NCI-H146 (cell line): ENCODE measurements at regions not wholly inside any gene's neighbourhood (a gene's known extent, or its start where the extent isn't known, plus 50 kb on each side); places are given as distances from the start of the nearest gene placed in this dataset.
"Not testable (repeated sequence)": the region's sequence is repeated elsewhere in the genome, so short reads cannot be mapped to it uniquely, and the experiment has no call there.

Source experiments
- DNase-seq: peaks from one replicate; lab custom pipeline; 2025; lab: John Stamatoyannopoulos, UW

GRCh38 chr9:104269996-104270963 is 176.2 kb downstream of the SMC2 start:
- no peak for DNase-seq

GRCh38 chr9:104276709-104277245 is 182.7 kb downstream of the SMC2 start:
- DNase-seq = no peak

- DNase-seq = no peak
Observed at GRCh38 chr9:104278929-104279496, 184.9 kb downstream of the SMC2 start.

- DNase-seq = no peak
Observed at GRCh38 chr9:104279535-104280177, 185.5 kb downstream of the SMC2 start.

- DNase-seq = no peak
Observed at GRCh38 chr9:104280178-104280560, 186.1 kb downstream of the SMC2 start.

- no peak for DNase-seq
Observed at GRCh38 chr9:104280711-104281110, 186.6 kb downstream of the SMC2 start.

- no peak for DNase-seq
Observed at GRCh38 chr9:104286187-104286586, 192.1 kb downstream of the SMC2 start.

GRCh38 chr9:104286799-104287198 is 192.7 kb downstream of the SMC2 start:
- no peak for DNase-seq

GRCh38 chr9:104287253-104287878 is 193.3 kb downstream of the SMC2 start:
- no peak for DNase-seq

- DNase-seq = no peak
Observed at GRCh38 chr9:104293877-104294276, 199.8 kb downstream of the SMC2 start.

- no peak for DNase-seq
Observed at GRCh38 chr9:104300124-104300523, 203.9 kb upstream of the OR13F1 start.

- DNase-seq = no peak
Observed at GRCh38 chr9:104301755-104302154, 202.3 kb upstream of the OR13F1 start.

- DNase-seq = no peak
Observed at GRCh38 chr9:104302775-104303174, 201.3 kb upstream of the OR13F1 start.

GRCh38 chr9:104304925-104305324 is 199.1 kb upstream of the OR13F1 start:
- DNase-seq = no peak

- DNase-seq = no peak
Observed at GRCh38 chr9:104313396-104314110, 190.5 kb upstream of the OR13F1 start.

- not testable (repeated sequence) for DNase-seq
Observed at GRCh38 chr9:104316201-104317009, 187.7 kb upstream of the OR13F1 start.

GRCh38 chr9:104319198-104319597 is 184.9 kb upstream of the OR13F1 start:
- DNase-seq = no peak

- no peak for DNase-seq
Observed at GRCh38 chr9:104319685-104320084, 184.4 kb upstream of the OR13F1 start.

- DNase-seq = no peak
Observed at GRCh38 chr9:104322596-104322995, 181.5 kb upstream of the OR13F1 start.

- DNase-seq = not testable (repeated sequence)
Observed at GRCh38 chr9:104323967-104324694, 179.9 kb upstream of the OR13F1 start.
